Smooth muscle cell (in vitro differentiated cells): ENCODE measurements at regions not wholly inside any gene's neighbourhood (a gene's known extent, or its start where the extent isn't known, plus 50 kb on each side); places are given as distances from the start of the nearest gene placed in this dataset.

Experiments used
- DNase-seq: peaks from one replicate; lab custom pipeline; 2025; ENCODE audit not compliant: unreplicated experiment; lab: John Stamatoyannopoulos, UW
- H2AFZ ChIP-seq: fragments of 200-600 bp; sonication (generic); 2 replicates; pipeline ENCODE4 v1.6.0; 2016; ENCODE audit warnings: antibody characterized with exemption, low read depth, mild to moderate bottlenecking
- H3F3A ChIP-seq: fragments of 200-600 bp; sonication (generic); 2 replicates; pipeline ENCODE4 v1.6.0; 2017; ENCODE audit warnings: antibody characterized with exemption, low read depth
- H3K27ac ChIP-seq: fragments of 200-600 bp; sonication (generic); 2 replicates; pipeline ENCODE4 v1.5.1; 2016; ENCODE audit warnings: low read depth, mild to moderate bottlenecking
- H3K27me3 ChIP-seq: fragments of 200-600 bp; sonication (generic); 2 replicates; pipeline ENCODE4 v1.6.1; 2016; ENCODE audit warnings: low read depth, mild to moderate bottlenecking
- H3K36me3 ChIP-seq: fragments of 200-600 bp; sonication (generic); 2 replicates; pipeline ENCODE4 v1.5.1; 2016; ENCODE audit warnings: low read depth
- H3K4me1 ChIP-seq: fragments of 200-600 bp; sonication (generic); 2 replicates; pipeline ENCODE4 v1.5.1; 2016; ENCODE audit warnings: low read depth
- H3K4me2 ChIP-seq: fragments of 200-600 bp; sonication (generic); 2 replicates; pipeline ENCODE4 v1.6.0; 2016; ENCODE audit warnings: mild to moderate bottlenecking
- H3K4me3 ChIP-seq: fragments of 200-600 bp; sonication (generic); 2 replicates; pipeline ENCODE4 v1.5.1; 2016; ENCODE audit warnings: mild to moderate bottlenecking
- H3K79me2 ChIP-seq: fragments of 200-600 bp; sonication (generic); 2 replicates; pipeline ENCODE4 v1.6.0; 2016; ENCODE audit warnings: low read depth, mild to moderate bottlenecking
- H3K9ac ChIP-seq: fragments of 200-600 bp; sonication (generic); 2 replicates; pipeline ENCODE4 v1.6.0; 2016; ENCODE audit warnings: low read depth
- H3K9me3 ChIP-seq: fragments of 200-600 bp; sonication (generic); replicated peaks from 2 replicates; pipeline ENCODE4 v1.5.1; 2016; ENCODE audit warnings: low read depth
- H4K20me1 ChIP-seq: fragments of 200-600 bp; sonication (generic); 2 replicates; pipeline ENCODE4 v1.6.0; 2016; ENCODE audit warnings: low read depth
- WGBS: methylation state at CpG from one replicate; pipeline ENCODE4 v1.1.7; 2016; ENCODE audit warnings: low lambda C conversion rate; 5-methylcytosine and 5-hydroxymethylcytosine counted together
- TF ChIP-seq, protein P1 (sequence below): fragments of 200-600 bp; sonication (generic); IDR thresholded peaks from 2 replicates; pipeline ENCODE4 v1.5.1; 2017; ENCODE audit warnings: borderline replicate concordance, mild to moderate bottlenecking, antibody characterized with exemption; ENCODE audit not compliant: insufficient read depth, poor library complexity, severe bottlenecking

DNA sequence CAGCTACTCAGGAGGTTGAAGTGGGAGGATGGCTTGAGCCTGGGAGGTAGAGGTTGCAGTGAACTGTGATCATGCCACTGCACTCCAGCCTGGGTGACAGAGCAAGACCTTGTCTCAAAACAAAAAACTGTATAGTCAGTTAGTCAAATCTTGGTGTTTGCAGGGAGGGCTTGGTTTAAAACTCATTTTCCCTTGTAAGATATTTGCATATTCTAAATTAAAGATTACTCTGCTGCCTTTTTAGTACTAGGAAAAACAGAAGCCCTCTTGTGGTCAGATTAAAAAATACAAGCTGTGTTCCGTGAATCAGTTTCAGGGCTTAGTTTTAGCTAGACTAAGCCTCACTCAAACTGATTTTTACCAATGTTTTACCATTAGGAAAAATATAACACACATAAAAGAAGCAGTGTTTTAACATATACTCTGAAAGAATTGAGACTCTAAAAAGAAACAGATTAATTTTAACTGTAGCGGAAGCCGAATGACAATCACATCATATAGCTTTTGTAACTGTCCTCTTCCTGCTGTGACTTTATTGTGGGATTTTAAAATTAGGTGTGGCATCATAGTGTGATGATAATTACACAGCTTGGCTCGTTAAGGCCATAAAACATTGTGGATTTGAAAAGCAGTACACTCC is 84.9 kb upstream of the BASP1 start:
- no peaks in the 10 kb centered on the region for H3K4me1 ChIP-seq
- H3F3A ChIP-seq = no peaks in the 10 kb centered on the region
- 40% methylated on average over 4 of the region's 4 CpGs for WGBS
- DNase-seq = no peak
- H3K79me2 ChIP-seq = no peaks in the 10 kb centered on the region
- no peak overlapping the region for H3K4me2 ChIP-seq
- no peak overlapping the region for H3K4me3 ChIP-seq
- H4K20me1 ChIP-seq = no peaks in the 10 kb centered on the region
- no peaks in the 10 kb centered on the region for H3K36me3 ChIP-seq
- no peaks in the 10 kb centered on the region for H3K9me3 ChIP-seq
- H3K27me3 ChIP-seq = no peaks in the 10 kb centered on the region
- H3K27ac ChIP-seq = no peak overlapping the region
- H3K9ac ChIP-seq = no peak overlapping the region
- H2AFZ ChIP-seq = peak overlapping the region; percentile 15
- TF ChIP-seq, protein P1, sequence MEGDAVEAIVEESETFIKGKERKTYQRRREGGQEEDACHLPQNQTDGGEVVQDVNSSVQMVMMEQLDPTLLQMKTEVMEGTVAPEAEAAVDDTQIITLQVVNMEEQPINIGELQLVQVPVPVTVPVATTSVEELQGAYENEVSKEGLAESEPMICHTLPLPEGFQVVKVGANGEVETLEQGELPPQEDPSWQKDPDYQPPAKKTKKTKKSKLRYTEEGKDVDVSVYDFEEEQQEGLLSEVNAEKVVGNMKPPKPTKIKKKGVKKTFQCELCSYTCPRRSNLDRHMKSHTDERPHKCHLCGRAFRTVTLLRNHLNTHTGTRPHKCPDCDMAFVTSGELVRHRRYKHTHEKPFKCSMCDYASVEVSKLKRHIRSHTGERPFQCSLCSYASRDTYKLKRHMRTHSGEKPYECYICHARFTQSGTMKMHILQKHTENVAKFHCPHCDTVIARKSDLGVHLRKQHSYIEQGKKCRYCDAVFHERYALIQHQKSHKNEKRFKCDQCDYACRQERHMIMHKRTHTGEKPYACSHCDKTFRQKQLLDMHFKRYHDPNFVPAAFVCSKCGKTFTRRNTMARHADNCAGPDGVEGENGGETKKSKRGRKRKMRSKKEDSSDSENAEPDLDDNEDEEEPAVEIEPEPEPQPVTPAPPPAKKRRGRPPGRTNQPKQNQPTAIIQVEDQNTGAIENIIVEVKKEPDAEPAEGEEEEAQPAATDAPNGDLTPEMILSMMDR = peak; percentile 70

DNA sequence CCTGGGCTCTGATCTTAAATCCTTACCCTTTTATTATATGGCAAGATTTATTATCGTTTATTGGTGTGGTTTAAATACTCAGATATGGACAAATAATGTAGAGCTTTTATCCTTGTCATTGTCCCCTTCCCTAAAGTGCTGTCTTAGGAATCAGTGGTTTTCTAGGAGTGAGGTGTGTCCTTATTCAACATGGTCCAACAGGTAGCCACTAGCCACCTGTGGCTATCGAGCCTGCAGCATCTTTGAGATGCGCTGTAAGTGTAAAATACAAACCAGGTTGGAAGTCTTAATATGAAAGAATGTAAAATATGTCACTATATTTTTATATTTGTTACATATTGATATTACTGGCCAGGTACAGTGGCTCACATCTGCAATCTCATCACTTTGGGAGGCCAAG is 82.4 kb upstream of the BASP1 start:
- Histone ChIP-seq H3K27ac (no peak overlapping the region), H3K4me2 (no peak overlapping the region)

DNA sequence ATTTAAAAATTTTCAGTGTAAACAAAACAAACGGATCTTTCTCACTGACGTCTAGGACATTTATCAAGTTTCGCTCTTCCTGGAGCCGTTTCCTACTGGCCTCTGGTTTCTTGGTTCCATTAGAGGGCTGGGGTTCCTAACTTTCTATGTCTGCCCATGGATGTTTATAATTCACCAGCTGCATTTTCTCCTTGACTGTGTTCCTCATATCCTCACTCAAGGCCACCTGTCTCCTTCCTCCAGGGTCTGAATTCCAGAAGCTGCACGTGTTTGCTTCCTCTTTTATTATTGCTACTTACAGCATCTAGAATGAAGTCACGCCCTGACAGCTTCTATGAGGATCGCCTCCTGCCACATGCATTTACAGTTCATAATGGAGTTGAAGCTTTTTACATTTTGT is 74.1 kb upstream of the BASP1 start:
- H3K27ac ChIP-seq = no peak overlapping the region
- no peak overlapping the region for H3K4me3 ChIP-seq
- no peak overlapping the region for H3K9ac ChIP-seq
- H3F3A ChIP-seq = no peaks in the 10 kb centered on the region
- H3K4me2 ChIP-seq = no peak overlapping the region
- H3K79me2 ChIP-seq = no peaks in the 10 kb centered on the region
- no peaks in the 10 kb centered on the region for H3K27me3 ChIP-seq
- no peak overlapping the region for H2AFZ ChIP-seq
- TF ChIP-seq, protein P1 = no peak
- DNase-seq = no peak
- H3K9me3 ChIP-seq = no peaks in the 10 kb centered on the region
- no peaks in the 10 kb centered on the region for H3K36me3 ChIP-seq
- WGBS = 86% methylated on average over 7 of the region's 7 CpGs
- H4K20me1 ChIP-seq = no peaks in the 10 kb centered on the region
- no peaks in the 10 kb centered on the region for H3K4me1 ChIP-seq

More for the DNA sequence above, 82.4 kb upstream of the BASP1 start:
- Histone ChIP-seq H3K4me1 (no peaks in the 10 kb centered on the region), H3K36me3 (no peaks in the 10 kb centered on the region), H3F3A (no peaks in the 10 kb centered on the region), H3K27me3 (no peaks in the 10 kb centered on the region), H3K9me3 (no peaks in the 10 kb centered on the region), H3K79me2 (no peaks in the 10 kb centered on the region), H2AFZ (no peak overlapping the region), H3K9ac (no peak overlapping the region), H3K4me3 (no peak overlapping the region), H4K20me1 (no peaks in the 10 kb centered on the region)
- TF ChIP-seq, protein P1 = no peak
- WGBS = 94% methylated on average over 3 of the region's 3 CpGs
- no peak for DNase-seq

DNA sequence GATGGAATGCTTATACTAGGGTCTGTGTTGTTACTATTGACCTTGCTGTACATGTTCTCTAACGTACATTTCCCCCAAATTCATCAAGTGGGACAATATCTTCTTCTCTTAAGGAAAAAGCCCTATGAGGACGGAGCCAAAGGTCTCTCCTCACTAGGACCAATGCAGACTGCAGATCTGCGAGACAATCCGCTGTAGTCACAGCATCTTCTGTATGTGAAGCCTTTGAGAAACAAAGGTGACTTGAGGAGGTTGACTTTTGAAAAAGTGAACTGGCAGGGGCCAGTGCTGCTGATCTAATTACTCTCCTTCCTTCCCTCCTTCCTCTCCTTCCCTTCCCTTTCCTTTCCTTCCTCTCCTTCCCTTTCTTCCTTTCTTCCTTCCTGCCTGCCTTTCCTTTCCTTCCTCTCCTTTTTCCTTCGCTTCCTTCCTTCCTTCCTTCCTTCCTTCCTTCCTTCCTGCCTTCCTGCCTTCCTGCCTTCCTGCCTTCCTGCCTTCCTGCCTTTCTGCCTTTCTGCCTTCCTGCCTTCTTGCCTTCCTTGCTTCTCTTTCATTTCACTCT is 71.1 kb upstream of the BASP1 start:
- TF ChIP-seq, protein P1 = no peak
- no peak for DNase-seq
- no peak overlapping the region for H2AFZ ChIP-seq

More for the DNA sequence above, 71.1 kb upstream of the BASP1 start:
- no peaks in the 10 kb centered on the region for H4K20me1 ChIP-seq
- no peak overlapping the region for H3K9ac ChIP-seq
- no peaks in the 10 kb centered on the region for H3F3A ChIP-seq
- H3K27ac ChIP-seq = no peak overlapping the region
- no peak overlapping the region for H3K4me3 ChIP-seq
- no peaks in the 10 kb centered on the region for H3K36me3 ChIP-seq
- no peaks in the 10 kb centered on the region for H3K27me3 ChIP-seq
- H3K9me3 ChIP-seq = no peaks in the 10 kb centered on the region
- H3K79me2 ChIP-seq = no peaks in the 10 kb centered on the region
- H3K4me1 ChIP-seq = no peaks in the 10 kb centered on the region
- H3K4me2 ChIP-seq = no peak overlapping the region
- 84% methylated on average over 5 of the region's 5 CpGs for WGBS
